SK-N-SH treated with all-trans-retinoic acid at 6 μM for 48 hours (cell line): ENCODE measurements at regions not wholly inside any gene's neighbourhood (a gene's known extent, or its start where the extent isn't known, plus 50 kb on each side); places are given as distances from the start of the nearest gene placed in this dataset.

Experiments used
- ATAC-seq: fragments of 200-7000 bp; cut with Tn5 transposase; 3 replicates; pipeline ENCODE4 v1.9.1; 2020; ENCODE audit warnings: mild to moderate bottlenecking, moderate library complexity
- ARNTL ChIP-seq: fragments of 450-650 bp; formaldehyde crosslinking; IDR thresholded peaks from 2 replicates; pipeline ENCODE4 v1.5.0; 2020; ENCODE audit warnings: low read depth, mild to moderate bottlenecking, moderate library complexity, borderline replicate concordance
- BACH2 ChIP-seq: fragments of 250-450 bp; sonication (Bioruptor Pico); IDR thresholded peaks from 2 replicates; pipeline ENCODE4 v1.9.0; 2021; ENCODE audit warnings: mild to moderate bottlenecking, borderline replicate concordance
- CSDC2 ChIP-seq: fragments of 250-450 bp; sonication (Bioruptor Pico); IDR thresholded peaks from 2 replicates; pipeline ENCODE4 v1.5.0; 2020; ENCODE audit warnings: mild to moderate bottlenecking, moderate library complexity
- CSRNP3 ChIP-seq: fragments of 250-450 bp; sonication (Bioruptor Pico); IDR thresholded peaks from 2 replicates; pipeline ENCODE4 v1.5.1; 2021; ENCODE audit warnings: mild to moderate bottlenecking, moderate library complexity
- ESRRG ChIP-seq: fragments of 250-450 bp; sonication (Bioruptor Pico); IDR thresholded peaks from 2 replicates; pipeline ENCODE4 v1.6.1; 2021; ENCODE audit warnings: mild to moderate bottlenecking
- GLIS3 ChIP-seq: fragments of 250-450 bp; sonication (Bioruptor Pico); IDR thresholded peaks from 2 replicates; pipeline ENCODE4 v1.5.0; 2020; ENCODE audit warnings: mild to moderate bottlenecking, moderate library complexity
- ISL1 ChIP-seq: fragments of 250-450 bp; sonication (Bioruptor Pico); IDR thresholded peaks from 2 replicates; pipeline ENCODE4 v2.1.2; 2022; ENCODE audit warnings: mild to moderate bottlenecking, moderate library complexity
- OSR1 ChIP-seq: fragments of 250-450 bp; sonication (Bioruptor Pico); IDR thresholded peaks from 2 replicates; pipeline ENCODE4 v1.8.0; 2022; ENCODE audit warnings: moderate library complexity, mild to moderate bottlenecking, inconsistent platforms
- PATZ1 ChIP-seq: fragments of 250-450 bp; sonication (Bioruptor Pico); IDR thresholded peaks from 2 replicates; pipeline ENCODE4 v1.8.0; 2020; ENCODE audit warnings: mild to moderate bottlenecking, moderate library complexity, borderline replicate concordance
- PPARA ChIP-seq: fragments of 250-450 bp; sonication (Bioruptor Pico); IDR thresholded peaks from 2 replicates; pipeline ENCODE4 v1.5.0; 2020; ENCODE audit warnings: mild to moderate bottlenecking, borderline replicate concordance
- SNAI2 ChIP-seq: fragments of 250-450 bp; sonication (Bioruptor Pico); IDR thresholded peaks from 2 replicates; pipeline ENCODE4 v1.5.0; 2020; ENCODE audit warnings: mild to moderate bottlenecking, moderate library complexity
- TCF4 ChIP-seq: fragments of 250-450 bp; sonication (Bioruptor Pico); IDR thresholded peaks from 2 replicates; pipeline ENCODE4 v1.8.0; 2021; ENCODE audit warnings: mild to moderate bottlenecking, moderate library complexity, borderline replicate concordance
- TOX ChIP-seq: fragments of 250-450 bp; sonication (Bioruptor Pico); IDR thresholded peaks from 2 replicates; pipeline ENCODE4 v1.8.0; 2021; ENCODE audit warnings: mild to moderate bottlenecking, moderate library complexity, borderline replicate concordance
- TSHZ2 ChIP-seq: fragments of 250-450 bp; sonication (Bioruptor Pico); IDR thresholded peaks from 2 replicates; pipeline ENCODE4 v1.5.0; 2020; ENCODE audit warnings: mild to moderate bottlenecking, moderate library complexity
- ZC3H10 ChIP-seq: fragments of 250-450 bp; sonication (Bioruptor Pico); IDR thresholded peaks from 2 replicates; pipeline ENCODE4 v1.5.1; 2021; ENCODE audit warnings: mild to moderate bottlenecking, moderate library complexity
- ZFP3 ChIP-seq: fragments of 250-450 bp; sonication (Bioruptor Pico); IDR thresholded peaks from 2 replicates; pipeline ENCODE4 v1.5.0; 2020; ENCODE audit warnings: mild to moderate bottlenecking, moderate library complexity
- ZFP30 ChIP-seq: fragments of 450-650 bp; formaldehyde crosslinking; IDR thresholded peaks from 2 replicates; pipeline ENCODE4 v1.5.0; 2022; ENCODE audit warnings: mild to moderate bottlenecking, moderate library complexity
- ZNF565 ChIP-seq: fragments of 450-650 bp; formaldehyde crosslinking; conservative IDR thresholded peaks from 2 replicates; pipeline ENCODE4 v1.5.0; 2020; ENCODE audit warnings: low read depth, mild to moderate bottlenecking, moderate library complexity
- ZNF8 ChIP-seq: fragments of 450-650 bp; formaldehyde crosslinking; IDR thresholded peaks from 2 replicates; pipeline ENCODE4 v1.5.0; 2020; ENCODE audit warnings: mild to moderate bottlenecking, moderate library complexity
- TF ChIP-seq, protein P1 (sequence below): fragments of 250-450 bp; sonication (Bioruptor Pico); IDR thresholded peaks from 2 replicates; pipeline ENCODE4 v1.8.0; 2021; ENCODE audit warnings: low read depth, mild to moderate bottlenecking, moderate library complexity, borderline replicate concordance
- TF ChIP-seq, protein P2 (sequence below): fragments of 250-450 bp; sonication (Bioruptor Pico); IDR thresholded peaks from 2 replicates; pipeline ENCODE4 v1.5.1; 2020; ENCODE audit warnings: low read depth, mild to moderate bottlenecking, moderate library complexity

DNA sequence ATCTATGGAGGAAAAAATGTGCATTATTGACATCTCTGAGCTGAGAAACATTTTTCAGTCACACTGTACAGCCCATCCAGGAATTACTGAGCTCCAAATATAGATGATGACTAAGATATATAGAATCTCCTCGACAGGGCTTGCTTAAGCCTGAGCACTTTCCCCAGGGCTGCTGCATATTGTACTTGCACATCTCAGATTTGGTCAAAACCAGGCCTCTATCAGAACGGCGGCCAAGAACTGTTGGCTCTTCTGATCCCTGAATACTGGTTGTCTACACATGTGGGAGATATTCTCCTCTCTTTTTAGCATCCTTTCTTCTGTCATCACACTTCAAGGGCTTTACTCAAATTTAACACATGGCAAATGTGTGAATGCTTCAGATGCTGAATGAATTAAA lies 201.5 kb upstream of the SLC35G4 start (continued):
- TF ChIP-seq TSHZ2 (no peak), SNAI2 (no peak)

GRCh38 chr18:11405804-11406203 lies 203.6 kb upstream of the SLC35G4 start:
- no peak for ATAC-seq
- TF ChIP-seq, protein P1, sequence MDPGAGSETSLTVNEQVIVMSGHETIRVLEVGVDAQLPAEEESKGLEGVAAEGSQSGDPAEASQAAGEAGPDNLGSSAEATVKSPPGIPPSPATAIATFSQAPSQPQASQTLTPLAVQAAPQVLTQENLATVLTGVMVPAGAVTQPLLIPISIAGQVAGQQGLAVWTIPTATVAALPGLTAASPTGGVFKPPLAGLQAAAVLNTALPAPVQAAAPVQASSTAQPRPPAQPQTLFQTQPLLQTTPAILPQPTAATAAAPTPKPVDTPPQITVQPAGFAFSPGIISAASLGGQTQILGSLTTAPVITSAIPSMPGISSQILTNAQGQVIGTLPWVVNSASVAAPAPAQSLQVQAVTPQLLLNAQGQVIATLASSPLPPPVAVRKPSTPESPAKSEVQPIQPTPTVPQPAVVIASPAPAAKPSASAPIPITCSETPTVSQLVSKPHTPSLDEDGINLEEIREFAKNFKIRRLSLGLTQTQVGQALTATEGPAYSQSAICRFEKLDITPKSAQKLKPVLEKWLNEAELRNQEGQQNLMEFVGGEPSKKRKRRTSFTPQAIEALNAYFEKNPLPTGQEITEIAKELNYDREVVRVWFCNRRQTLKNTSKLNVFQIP, result no peak
- TF ChIP-seq ARNTL, result no peak
- no peak for TF ChIP-seq TCF4 (CRISPR knock-in tag)
- TF ChIP-seq, protein P2, sequence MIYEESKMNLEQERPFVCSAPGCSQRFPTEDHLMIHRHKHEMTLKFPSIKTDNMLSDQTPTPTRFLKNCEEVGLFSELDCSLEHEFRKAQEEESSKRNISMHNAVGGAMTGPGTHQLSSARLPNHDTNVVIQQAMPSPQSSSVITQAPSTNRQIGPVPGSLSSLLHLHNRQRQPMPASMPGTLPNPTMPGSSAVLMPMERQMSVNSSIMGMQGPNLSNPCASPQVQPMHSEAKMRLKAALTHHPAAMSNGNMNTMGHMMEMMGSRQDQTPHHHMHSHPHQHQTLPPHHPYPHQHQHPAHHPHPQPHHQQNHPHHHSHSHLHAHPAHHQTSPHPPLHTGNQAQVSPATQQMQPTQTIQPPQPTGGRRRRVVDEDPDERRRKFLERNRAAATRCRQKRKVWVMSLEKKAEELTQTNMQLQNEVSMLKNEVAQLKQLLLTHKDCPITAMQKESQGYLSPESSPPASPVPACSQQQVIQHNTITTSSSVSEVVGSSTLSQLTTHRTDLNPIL, result no peak
- no peak for TF ChIP-seq ZC3H10 (CRISPR knock-in tag)
- TF ChIP-seq ISL1 (CRISPR knock-in tag), result no peak

- no peak for ATAC-seq
- TF ChIP-seq BACH2 (CRISPR knock-in tag), result no peak
- no peak for TF ChIP-seq OSR1 (CRISPR knock-in tag)
- TF ChIP-seq, all 23 proteins: peak for 0
Observed at GRCh38 chr18:11400703-11401102, 208.7 kb upstream of the SLC35G4 start.

DNA sequence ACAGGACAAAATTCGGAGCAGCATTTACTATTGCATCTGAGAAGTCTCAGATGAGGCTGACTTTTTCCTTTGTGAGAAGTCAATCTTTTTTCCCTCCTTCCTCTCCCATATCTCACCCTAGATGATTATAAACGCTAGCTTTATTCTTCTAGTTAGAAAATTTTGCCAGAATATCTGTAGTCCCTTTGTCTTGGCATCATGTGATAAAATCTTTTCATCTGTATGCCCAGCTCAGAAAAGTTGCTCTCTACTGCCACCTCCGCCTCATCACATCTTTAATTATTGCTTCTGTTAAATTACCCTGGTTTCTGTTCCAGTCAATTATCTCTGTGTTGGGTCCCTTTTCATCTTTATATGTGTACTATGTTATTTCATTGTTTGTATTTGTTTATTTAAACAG lies 210.8 kb upstream of the SLC35G4 start:
- peak; percentile 49; the same call in 2 of the 3 replicates for ATAC-seq
- no peak for TF ChIP-seq ZFP30 (CRISPR knock-in tag)
- no peak for TF ChIP-seq ZNF8 (CRISPR knock-in tag)
- no peak for TF ChIP-seq TSHZ2
- TF ChIP-seq ZFP3 (CRISPR knock-in tag), result no peak
- no peak for TF ChIP-seq ZNF565
- no peak for TF ChIP-seq CSRNP3 (CRISPR knock-in tag)
- TF ChIP-seq, protein P1, result no peak
- no peak for TF ChIP-seq ESRRG (CRISPR knock-in tag)
- TF ChIP-seq ZC3H10 (CRISPR knock-in tag), result no peak
- no peak for TF ChIP-seq TCF4 (CRISPR knock-in tag)
- no peak for TF ChIP-seq ARNTL
- no peak for TF ChIP-seq ISL1 (CRISPR knock-in tag)
- TF ChIP-seq OSR1 (CRISPR knock-in tag), result no peak
- no peak for TF ChIP-seq GLIS3
- TF ChIP-seq BACH2 (CRISPR knock-in tag), result no peak
- TF ChIP-seq TOX (CRISPR knock-in tag), result no peak
- TF ChIP-seq PATZ1 (CRISPR knock-in tag), result no peak
- TF ChIP-seq, protein P2, result no peak
- TF ChIP-seq PPARA (CRISPR knock-in tag), result no peak
- no peak for TF ChIP-seq CSDC2 (CRISPR knock-in tag)
